ENCODE measurements at regions not wholly inside any gene's neighbourhood (a gene's known extent, or its start where the extent isn't known, plus 50 kb on each side); places are given as distances from the start of the nearest gene placed in this dataset.

DNA sequence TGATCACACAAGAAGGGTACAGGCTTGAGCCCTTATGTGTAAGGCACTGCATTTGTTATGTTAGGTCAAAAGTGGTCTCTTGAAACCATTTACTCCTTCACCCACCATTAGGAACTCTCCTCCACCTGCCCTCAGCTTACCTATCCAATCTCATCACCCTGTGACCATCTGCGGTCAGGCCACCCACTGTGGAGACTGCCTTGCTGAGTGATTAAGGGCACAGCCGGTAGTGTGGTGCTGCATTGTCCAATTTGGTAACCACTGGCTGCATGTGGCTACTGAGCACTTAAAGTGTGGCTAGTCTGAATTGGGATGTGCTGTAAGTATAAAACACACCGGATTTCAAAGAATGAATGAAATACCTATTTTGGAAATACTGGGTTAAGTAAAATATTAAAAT lies 177.1 kb upstream of the PARP11 start:
- TF ChIP-seq YY1 (IDR thresholded peaks at IDR 0.05; ENCODE audit: insufficient read depth, insufficient read length) (no peak), SUZ12 (IDR thresholded peaks at IDR 0.05; ENCODE audit: extremely low read depth, insufficient read depth, insufficient read length) (no peak), ZNF274 (IDR thresholded peaks at IDR 0.05; ENCODE audit: low read depth, low read length) (no peak)
